Activated CD8-positive, alpha-beta T cell treated with anti-CD3 and anti-CD28 coated beads for 36 hours (primary cell): ENCODE measurements at regions not wholly inside any gene's neighbourhood (a gene's known extent, or its start where the extent isn't known, plus 50 kb on each side); places are given as distances from the start of the nearest gene placed in this dataset.
"Not testable (repeated sequence)": the region's sequence is repeated elsewhere in the genome, so short reads cannot be mapped to it uniquely, and the experiment has no call there.

Source experiments
- ATAC-seq: fragments of 200-7000 bp; cut with Tn5 transposase; one replicate; pipeline ENCODE4 v1.10.0; 2021; ENCODE audit warnings: mild to moderate bottlenecking, moderate library complexity
- CTCF ChIA-PET: fragments of 350-600 bp; sonication (Branson Sonifier 250); formaldehyde crosslinking; loops from one replicate; lab custom pipeline; 2021; ENCODE audit warnings: antibody characterized with exemption; lab: Charles Lee
- POLR2A ChIA-PET: fragments of 350-600 bp; sonication (Branson Sonifier 250); formaldehyde crosslinking; loops from one replicate; lab custom pipeline; 2021; ENCODE audit warnings: antibody characterized with exemption; lab: Charles Lee
- DNase-seq: peaks from one replicate; pipeline ENCODE4 v3.0.0-alpha.2; 2020
- H3K27ac Mint-ChIP-seq: one replicate; pipeline ENCODE4 v1.8.0; 2021; ENCODE audit warnings: mild to moderate bottlenecking, mixed read lengths
- H3K27me3 Mint-ChIP-seq: one replicate; pipeline ENCODE4 v1.8.0; 2021; ENCODE audit warnings: mixed read lengths
- H3K36me3 Mint-ChIP-seq: one replicate; pipeline ENCODE4 v1.8.0; 2021; ENCODE audit warnings: low read depth, mixed read lengths
- H3K4me1 Mint-ChIP-seq: one replicate; pipeline ENCODE4 v1.8.0; 2021; ENCODE audit warnings: low read depth, mixed read lengths
- H3K4me3 Mint-ChIP-seq: one replicate; pipeline ENCODE4 v1.8.0; 2021; ENCODE audit warnings: mild to moderate bottlenecking, moderate library complexity, mixed read lengths
- H3K9me3 Mint-ChIP-seq: one replicate; pipeline ENCODE4 v1.8.0; 2021; ENCODE audit warnings: mixed read lengths
- CTCF ChIP-seq: fragments of 200-600 bp; IDR thresholded peaks from one replicate; pipeline ENCODE4 v1.8.0; 2022; ENCODE audit warnings: antibody characterized with exemption, mild to moderate bottlenecking
- intact Hi-C: fragments of 100-400 bp; cut with micrococcal nuclease; formaldehyde crosslinking; loops from one replicate; pipeline ENCODE4 v1.10.0; 2022

DNA sequence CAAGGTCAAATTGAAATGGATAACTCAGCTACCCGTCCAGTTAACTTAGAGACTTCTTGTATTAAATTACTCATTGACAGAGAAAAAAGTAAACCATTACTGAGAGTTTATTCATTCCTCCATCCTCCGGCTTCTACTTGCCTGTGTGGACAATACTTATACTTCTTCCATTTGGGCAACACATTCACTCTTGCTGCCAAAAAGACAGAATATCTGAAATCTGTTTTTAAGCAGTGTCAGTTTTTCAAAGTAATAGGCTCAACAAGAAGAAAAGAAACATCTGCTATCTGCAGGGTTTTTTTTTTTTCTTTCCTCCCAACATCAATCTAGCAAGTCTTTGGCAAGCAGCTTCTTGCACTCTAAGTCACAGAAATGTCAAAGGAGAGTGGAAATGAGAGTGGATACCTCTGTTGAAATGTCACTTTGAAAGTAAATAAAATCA lies 1142.8 kb downstream of the PCDH9 start:
- intact Hi-C loops = no loop called here
- no peak for TF ChIP-seq CTCF
- Mint-ChIP-seq H3K27me3 (no peaks in the 10 kb centered on the region), H3K36me3 (no peaks in the 10 kb centered on the region), H3K9me3 (peaks cover under 1% of the 10 kb centered on the region), H3K4me3 (no peak overlapping the region), H3K27ac (no peak overlapping the region), H3K4me1 (no peaks in the 10 kb centered on the region)
- ATAC-seq = no peak
- DNase-seq = no peak
- ChIA-PET POLR2A (no interaction called here), CTCF (no interaction called here)

DNA sequence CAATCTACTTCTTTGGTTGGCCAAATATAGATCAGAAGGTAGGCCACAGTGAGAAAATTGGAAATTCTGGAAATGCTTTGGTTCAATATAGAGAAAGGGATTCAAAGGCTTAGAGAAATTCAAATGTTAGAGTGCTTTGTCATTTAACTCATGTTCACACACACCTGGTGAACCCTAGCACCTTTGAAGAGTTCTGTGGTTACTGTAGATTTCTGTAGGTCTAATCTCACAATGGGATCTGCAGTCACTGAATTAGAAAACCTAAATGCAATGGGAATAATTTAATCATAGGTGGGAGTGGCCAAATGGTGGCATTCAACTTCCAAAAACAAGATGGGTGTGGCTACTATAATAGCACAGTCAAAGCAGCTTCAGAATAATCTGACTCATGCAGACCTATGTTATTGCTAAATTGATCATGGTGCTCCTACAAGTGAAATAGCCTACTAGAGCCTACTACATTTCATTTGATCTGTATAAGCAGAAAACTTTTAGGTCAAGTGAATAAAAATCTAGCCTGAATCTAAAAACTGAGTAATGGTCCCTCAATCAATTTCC lies 1152.9 kb downstream of the PCDH9 start:
- intact Hi-C loops = no loop called here
- Mint-ChIP-seq H3K27me3 (no peaks in the 10 kb centered on the region), H3K4me3 (no peak overlapping the region), H3K36me3 (no peaks in the 10 kb centered on the region), H3K4me1 (no peaks in the 10 kb centered on the region), H3K27ac (no peak overlapping the region), H3K9me3 (peaks cover 9% of the 10 kb centered on the region)
- DNase-seq (no peak), ATAC-seq (no peak)
- ChIA-PET POLR2A (no interaction called here), CTCF (no interaction called here)
- TF ChIP-seq CTCF = no peak

- Mint-ChIP-seq H3K4me1 (no peaks in the 10 kb centered on the region), H3K36me3 (no peaks in the 10 kb centered on the region), H3K4me3 (no peak overlapping the region), H3K27me3 (no peaks in the 10 kb centered on the region), H3K9me3 (peaks cover 9% of the 10 kb centered on the region), H3K27ac (no peak overlapping the region)
- CTCF ChIA-PET = no interaction called here
- ATAC-seq (no peak), DNase-seq (no peak)
- intact Hi-C loops = no loop called here
- POLR2A ChIA-PET = no interaction called here
- no peak for TF ChIP-seq CTCF
Measured at GRCh38 chr13:66076417-66076816, 1153.7 kb downstream of the PCDH9 start.

DNA sequence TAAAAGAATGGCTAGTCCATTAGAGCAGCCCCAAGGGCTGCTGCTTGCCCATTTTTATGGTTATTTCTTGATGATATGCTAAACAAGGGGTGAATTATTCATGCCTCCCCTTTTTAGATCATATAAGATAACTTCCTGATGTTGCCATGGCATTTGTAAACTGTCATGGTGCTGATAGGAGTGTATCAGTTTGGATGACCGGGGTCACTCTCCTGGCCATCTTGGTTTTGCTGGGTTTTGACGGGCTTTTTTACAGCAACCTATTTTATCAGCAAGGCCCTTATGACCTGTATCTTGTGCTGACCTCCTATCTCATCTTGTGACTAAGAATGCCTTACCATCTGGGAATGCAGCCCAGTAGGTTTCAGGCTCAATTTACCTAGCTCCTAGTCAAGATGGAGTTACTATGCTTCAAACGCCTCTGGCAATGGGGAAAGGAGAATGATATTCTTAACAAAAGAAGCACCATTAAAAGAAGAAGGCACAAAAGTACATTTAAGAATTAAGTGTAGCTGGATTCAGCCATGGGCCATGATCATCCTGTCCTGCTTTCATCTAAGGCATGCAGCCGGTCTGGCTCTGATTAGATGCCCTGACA lies 1156.0 kb downstream of the PCDH9 start:
- Mint-ChIP-seq H3K27ac (no peak overlapping the region), H3K27me3 (no peaks in the 10 kb centered on the region), H3K4me3 (no peak overlapping the region), H3K4me1 (no peaks in the 10 kb centered on the region), H3K9me3 (peaks cover 7% of the 10 kb centered on the region), H3K36me3 (no peaks in the 10 kb centered on the region)
- intact Hi-C loops = no loop called here
- DNase-seq = no peak
- CTCF ChIA-PET = no interaction called here
- no peak for ATAC-seq
- POLR2A ChIA-PET = no interaction called here
- no peak for TF ChIP-seq CTCF

DNA sequence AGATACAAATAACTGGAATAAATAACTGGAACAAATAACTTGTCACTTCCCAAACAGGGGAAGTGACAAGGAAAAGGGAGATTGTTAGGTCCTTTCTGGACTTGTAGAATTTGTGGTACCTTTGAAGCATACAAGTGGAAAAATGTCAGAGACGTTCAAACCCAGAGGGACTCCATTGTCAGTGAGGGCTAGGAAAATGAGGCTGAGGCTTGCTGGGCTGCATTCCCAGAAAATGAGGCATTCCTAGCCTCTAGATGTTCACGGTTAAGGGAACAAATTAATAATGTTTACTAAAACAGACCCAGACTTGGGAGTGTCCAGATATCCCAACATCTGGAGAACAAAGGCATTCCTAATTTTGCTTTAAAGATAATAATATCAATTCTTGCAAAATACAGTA lies 1158.0 kb downstream of the PCDH9 start:
- ATAC-seq, H3K4me1 Mint-ChIP-seq, H3K27ac Mint-ChIP-seq, H3K9me3 Mint-ChIP-seq, POLR2A ChIA-PET, DNase-seq, H3K27me3 Mint-ChIP-seq, H3K4me3 Mint-ChIP-seq, intact Hi-C loops, CTCF ChIA-PET, H3K36me3 Mint-ChIP-seq: not testable (repeated sequence)
